ENCODE measurements at regions not wholly inside any gene's neighbourhood (a gene's known extent, or its start where the extent isn't known, plus 50 kb on each side); places are given as distances from the start of the nearest gene placed in this dataset.

DNA sequence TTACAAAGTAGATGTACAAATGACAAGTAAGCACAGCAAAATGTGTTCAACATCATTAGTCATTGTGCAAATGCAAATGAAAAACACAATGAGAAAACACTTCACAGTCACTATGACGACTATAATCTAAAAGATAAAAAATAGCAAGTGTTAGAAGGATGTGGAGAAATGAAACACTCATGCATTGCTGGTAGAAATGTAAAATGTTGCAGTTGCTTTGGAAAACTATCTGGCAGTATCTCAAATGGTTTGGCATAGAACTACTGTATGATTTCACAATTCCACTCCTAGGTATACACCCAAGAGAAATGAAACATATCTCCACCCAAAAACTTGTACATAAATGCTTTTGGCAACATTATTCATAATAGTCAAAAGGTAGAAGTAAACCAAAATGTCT lies 459.7 kb upstream of the TRAM1L1 start:
- Histone ChIP-seq H3K18ac (ENCODE audit: low read length) (no peak overlapping the region), H3K36me3 (replicated peaks in 1 of 2; ENCODE audit: control insufficient read depth in 2 of 2, insufficient read depth in 2 of 2, low read length in 2 of 2) (no peaks in the 10 kb centered on the region), H2BK120ac (ENCODE audit: low read depth, low read length) (no peak overlapping the region), H2BK15ac (ENCODE audit: low read length) (no peak overlapping the region), H2BK5ac (ENCODE audit: low read length) (no peak overlapping the region), H3K4me2 (ENCODE audit: insufficient read depth, low read length, poor library complexity, severe bottlenecking) (no peak overlapping the region), H3K4me1 (ENCODE audit: control insufficient read depth in 2 of 2, insufficient read depth in 1 of 2, low read depth in 1 of 2, low read length in 2 of 2) (no peaks in the 10 kb centered on the region), H3K4ac (ENCODE audit: low read length) (no peak overlapping the region), H3K9ac (ENCODE audit: low read depth, low read length, poor library complexity) (no peak overlapping the region), H4K91ac (ENCODE audit: low read depth, low read length, poor library complexity) (no peak overlapping the region), H4K8ac (ENCODE audit: low read depth, low read length) (no peak overlapping the region), H2AK5ac (ENCODE audit: low read depth, low read length) (no peak overlapping the region), H3K4me3 (ENCODE audit: low read length in 2 of 2) (no peak overlapping the region), H3K27me3 (ENCODE audit: control insufficient read depth in 3 of 3, insufficient read depth in 3 of 3, low read depth in 1 of 3, low read length in 3 of 3) (no peaks in the 10 kb centered on the region), H2AFZ (ENCODE audit: low read length) (no peak overlapping the region), H3K9me3 (replicated peaks in 1 of 2; ENCODE audit: control insufficient read depth in 2 of 2, insufficient read depth in 1 of 2, low read depth in 1 of 2, low read length in 2 of 2) (no peaks in the 10 kb centered on the region), H3K23ac (ENCODE audit: low read depth, low read length, poor library complexity) (no peak overlapping the region), H3K27ac (replicated peaks; ENCODE audit: low read length) (no peak overlapping the region), H2BK12ac (ENCODE audit: low read length) (no peak overlapping the region), H3K14ac (ENCODE audit: low read length) (no peak overlapping the region), H3K79me1 (ENCODE audit: low read depth, low read length) (no peaks in the 10 kb centered on the region)
- no CpG with 5 or more reads among the region's 1 CpG for WGBS, 2 donors (ENCODE audit: extremely low coverage in 2 of 2, insufficient read length in 2 of 2, insufficient replicate concordance in 1 of 2)
- no peak for DNase-seq (ENCODE audit: low spot score)

DNA sequence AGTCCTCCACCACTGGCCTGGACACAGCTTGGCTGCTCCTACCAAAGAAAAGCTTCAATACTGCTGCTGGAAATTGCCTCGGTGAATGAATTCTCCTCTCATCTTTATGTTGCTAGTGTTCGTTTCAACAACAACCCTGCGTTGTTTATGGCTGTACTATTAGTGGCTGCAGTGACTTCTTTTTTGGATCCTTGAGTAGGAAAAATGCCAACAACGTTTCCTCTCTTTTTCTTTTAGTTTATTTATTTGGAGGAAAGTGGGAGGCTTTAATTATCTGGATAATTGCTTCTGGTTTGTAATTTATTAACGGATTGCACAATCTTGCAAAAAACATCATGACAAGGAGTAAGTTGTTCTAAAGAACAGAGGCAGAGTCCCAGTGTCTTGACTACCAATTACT lies 464.1 kb upstream of the TRAM1L1 start:
- Histone ChIP-seq H2BK12ac (ENCODE audit: low read length) (no peak overlapping the region), H3K4ac (ENCODE audit: low read length) (no peak overlapping the region), H3K9ac (ENCODE audit: low read depth, low read length, poor library complexity) (no peak overlapping the region), H3K36me3 (replicated peaks in 1 of 2; ENCODE audit: control insufficient read depth in 2 of 2, insufficient read depth in 2 of 2, low read length in 2 of 2) (no peaks in the 10 kb centered on the region), H2AK5ac (ENCODE audit: low read depth, low read length) (no peak overlapping the region), H3K79me1 (ENCODE audit: low read depth, low read length) (no peaks in the 10 kb centered on the region), H3K23ac (ENCODE audit: low read depth, low read length, poor library complexity) (no peak overlapping the region), H2BK15ac (ENCODE audit: low read length) (no peak overlapping the region), H3K18ac (ENCODE audit: low read length) (no peak overlapping the region), H2BK5ac (ENCODE audit: low read length) (no peak overlapping the region), H2AFZ (ENCODE audit: low read length) (no peak overlapping the region), H3K27ac (replicated peaks; ENCODE audit: low read length) (no peak overlapping the region), H3K4me2 (ENCODE audit: insufficient read depth, low read length, poor library complexity, severe bottlenecking) (no peak overlapping the region), H3K14ac (ENCODE audit: low read length) (no peak overlapping the region), H3K9me3 (replicated peaks in 1 of 2; ENCODE audit: control insufficient read depth in 2 of 2, insufficient read depth in 1 of 2, low read depth in 1 of 2, low read length in 2 of 2) (no peaks in the 10 kb centered on the region), H4K8ac (ENCODE audit: low read depth, low read length) (no peak overlapping the region), H3K27me3 (ENCODE audit: control insufficient read depth in 3 of 3, insufficient read depth in 3 of 3, low read depth in 1 of 3, low read length in 3 of 3) (no peaks in the 10 kb centered on the region), H4K91ac (ENCODE audit: low read depth, low read length, poor library complexity) (no peak overlapping the region), H2BK120ac (ENCODE audit: low read depth, low read length) (no peak overlapping the region), H3K4me1 (ENCODE audit: control insufficient read depth in 2 of 2, insufficient read depth in 1 of 2, low read depth in 1 of 2, low read length in 2 of 2) (no peaks in the 10 kb centered on the region), H3K4me3 (ENCODE audit: low read length in 2 of 2) (no peak overlapping the region)
- no peak for DNase-seq (ENCODE audit: low spot score)
- WGBS, 2 donors (ENCODE audit: extremely low coverage in 2 of 2, insufficient read length in 2 of 2, insufficient replicate concordance in 1 of 2): no CpG with 5 or more reads among the region's 5 CpGs

DNA sequence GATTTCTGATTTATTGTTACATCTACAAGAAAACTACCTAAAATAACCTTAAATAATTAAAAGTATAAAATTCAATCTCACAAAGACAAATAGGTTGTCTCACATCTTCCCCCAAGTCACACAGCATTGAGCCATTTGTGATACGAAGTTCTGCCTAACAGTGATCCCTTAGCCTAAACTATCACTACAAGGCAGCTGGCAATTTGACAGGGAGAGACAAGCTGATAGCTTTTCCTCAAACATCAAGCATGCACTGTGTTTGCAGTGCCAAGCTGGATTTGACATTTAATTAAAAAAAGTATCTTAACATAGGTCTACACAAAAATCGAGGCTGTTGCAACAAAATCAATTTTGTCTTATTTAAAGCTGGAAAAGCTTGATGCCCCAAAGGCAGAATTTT lies 464.7 kb upstream of the TRAM1L1 start:
- Histone ChIP-seq H3K4me3 (ENCODE audit: low read length in 2 of 2) (no peak overlapping the region), H2BK15ac (ENCODE audit: low read length) (no peak overlapping the region), H3K4me1 (ENCODE audit: control insufficient read depth in 2 of 2, insufficient read depth in 1 of 2, low read depth in 1 of 2, low read length in 2 of 2) (no peaks in the 10 kb centered on the region), H4K91ac (ENCODE audit: low read depth, low read length, poor library complexity) (no peak overlapping the region), H3K9ac (ENCODE audit: low read depth, low read length, poor library complexity) (no peak overlapping the region), H2BK12ac (ENCODE audit: low read length) (no peak overlapping the region), H3K4ac (ENCODE audit: low read length) (no peak overlapping the region), H4K8ac (ENCODE audit: low read depth, low read length) (no peak overlapping the region), H3K9me3 (replicated peaks in 1 of 2; ENCODE audit: control insufficient read depth in 2 of 2, insufficient read depth in 1 of 2, low read depth in 1 of 2, low read length in 2 of 2) (no peaks in the 10 kb centered on the region), H2AK5ac (ENCODE audit: low read depth, low read length) (no peak overlapping the region), H2AFZ (ENCODE audit: low read length) (no peak overlapping the region), H2BK5ac (ENCODE audit: low read length) (no peak overlapping the region), H3K4me2 (ENCODE audit: insufficient read depth, low read length, poor library complexity, severe bottlenecking) (no peak overlapping the region), H3K23ac (ENCODE audit: low read depth, low read length, poor library complexity) (no peak overlapping the region), H3K79me1 (ENCODE audit: low read depth, low read length) (no peaks in the 10 kb centered on the region), H3K27ac (replicated peaks; ENCODE audit: low read length) (no peak overlapping the region), H3K14ac (ENCODE audit: low read length) (no peak overlapping the region), H2BK120ac (ENCODE audit: low read depth, low read length) (no peak overlapping the region), H3K36me3 (replicated peaks in 1 of 2; ENCODE audit: control insufficient read depth in 2 of 2, insufficient read depth in 2 of 2, low read length in 2 of 2) (no peaks in the 10 kb centered on the region), H3K27me3 (ENCODE audit: control insufficient read depth in 3 of 3, insufficient read depth in 3 of 3, low read depth in 1 of 3, low read length in 3 of 3) (no peaks in the 10 kb centered on the region), H3K18ac (ENCODE audit: low read length) (no peak overlapping the region)
- WGBS, 2 donors (ENCODE audit: extremely low coverage in 2 of 2, insufficient read length in 2 of 2, insufficient replicate concordance in 1 of 2): no CpG with 5 or more reads among the region's 2 CpGs
- no peak for DNase-seq (ENCODE audit: low spot score)

DNA sequence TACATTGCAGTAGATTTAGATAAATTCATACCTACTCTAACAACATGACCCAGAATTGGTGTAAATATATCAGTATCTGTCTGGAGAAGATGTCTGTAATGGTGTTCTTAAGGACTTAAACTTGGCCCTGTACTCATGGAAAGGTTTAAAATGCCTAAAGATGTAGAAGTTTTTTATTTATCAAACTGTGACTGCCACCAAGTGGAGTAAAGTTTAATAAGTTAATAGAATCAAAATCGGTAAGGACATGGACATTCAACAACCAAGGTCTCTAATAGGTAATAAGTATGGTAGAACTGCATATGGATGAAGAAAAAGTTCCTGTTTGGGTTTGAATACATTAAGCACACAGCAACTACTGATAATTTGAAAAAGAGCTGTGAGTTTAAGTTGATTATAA lies 474.0 kb upstream of the NDST3 start:
- H3K36me3 ChIP-seq (replicated peaks in 1 of 2; ENCODE audit: control insufficient read depth in 2 of 2, insufficient read depth in 2 of 2, low read length in 2 of 2): no peaks in the 10 kb centered on the region
- no peak overlapping the region for H3K9ac ChIP-seq (ENCODE audit: low read depth, low read length, poor library complexity)
- no peak overlapping the region for H3K4ac ChIP-seq (ENCODE audit: low read length)
- no peak overlapping the region for H2BK15ac ChIP-seq (ENCODE audit: low read length)
- no peaks in the 10 kb centered on the region for H3K27me3 ChIP-seq (ENCODE audit: control insufficient read depth in 3 of 3, insufficient read depth in 3 of 3, low read depth in 1 of 3, low read length in 3 of 3)
- H3K14ac ChIP-seq (ENCODE audit: low read length): no peak overlapping the region
- no peak overlapping the region for H3K23ac ChIP-seq (ENCODE audit: low read depth, low read length, poor library complexity)
- no peak for DNase-seq (ENCODE audit: low spot score)
- no peak overlapping the region for H2BK5ac ChIP-seq (ENCODE audit: low read length)
- H3K4me3 ChIP-seq (ENCODE audit: low read length in 2 of 2): no peak overlapping the region
- no peaks in the 10 kb centered on the region for H3K9me3 ChIP-seq (replicated peaks in 1 of 2; ENCODE audit: control insufficient read depth in 2 of 2, insufficient read depth in 1 of 2, low read depth in 1 of 2, low read length in 2 of 2)
- no peak overlapping the region for H4K91ac ChIP-seq (ENCODE audit: low read depth, low read length, poor library complexity)
- H2BK12ac ChIP-seq (ENCODE audit: low read length): no peak overlapping the region
- no peak overlapping the region for H3K18ac ChIP-seq (ENCODE audit: low read length)
- H2AK5ac ChIP-seq (ENCODE audit: low read depth, low read length): no peak overlapping the region
- no peaks in the 10 kb centered on the region for H3K79me1 ChIP-seq (ENCODE audit: low read depth, low read length)
- WGBS, 2 donors (ENCODE audit: extremely low coverage in 2 of 2, insufficient read length in 2 of 2, insufficient replicate concordance in 1 of 2): no CpG with 5 or more reads among the region's 1 CpG
- no peaks in the 10 kb centered on the region for H3K4me1 ChIP-seq (ENCODE audit: control insufficient read depth in 2 of 2, insufficient read depth in 1 of 2, low read depth in 1 of 2, low read length in 2 of 2)
- H3K4me2 ChIP-seq (ENCODE audit: insufficient read depth, low read length, poor library complexity, severe bottlenecking): no peak overlapping the region
- no peak overlapping the region for H2AFZ ChIP-seq (ENCODE audit: low read length)
- H4K8ac ChIP-seq (ENCODE audit: low read depth, low read length): no peak overlapping the region
- H2BK120ac ChIP-seq (ENCODE audit: low read depth, low read length): no peak overlapping the region
- H3K27ac ChIP-seq (replicated peaks; ENCODE audit: low read length): no peak overlapping the region

All from neuronal stem cell (in vitro differentiated cells).